SK-N-MC (cell line): ENCODE measurements at regions not wholly inside any gene's neighbourhood (a gene's known extent, or its start where the extent isn't known, plus 50 kb on each side); places are given as distances from the start of the nearest gene placed in this dataset.

ENCODE experiments used
- EZH2 ChIP-seq: fragments of 200-600 bp; sonication (generic); IDR thresholded peaks from one replicate; pipeline ENCODE4 v1.6.1; 2017; ENCODE audit warnings: antibody characterized with exemption
- FOXP2 ChIP-seq: optimal IDR thresholded peaks from 2 replicates; pipeline ENCODE3; 2011; ENCODE audit warnings: mild to moderate bottlenecking, moderate library complexity; ENCODE audit not compliant: insufficient read depth; ENCODE audit errors: extremely low read length, control extremely low read depth
- POLR2AphosphoS5 ChIP-seq: IDR thresholded peaks from 2 replicates; pipeline ENCODE4 v1.6.1; 2012; ENCODE audit warnings: mild to moderate bottlenecking, low read depth, low read length, borderline replicate concordance

DNA sequence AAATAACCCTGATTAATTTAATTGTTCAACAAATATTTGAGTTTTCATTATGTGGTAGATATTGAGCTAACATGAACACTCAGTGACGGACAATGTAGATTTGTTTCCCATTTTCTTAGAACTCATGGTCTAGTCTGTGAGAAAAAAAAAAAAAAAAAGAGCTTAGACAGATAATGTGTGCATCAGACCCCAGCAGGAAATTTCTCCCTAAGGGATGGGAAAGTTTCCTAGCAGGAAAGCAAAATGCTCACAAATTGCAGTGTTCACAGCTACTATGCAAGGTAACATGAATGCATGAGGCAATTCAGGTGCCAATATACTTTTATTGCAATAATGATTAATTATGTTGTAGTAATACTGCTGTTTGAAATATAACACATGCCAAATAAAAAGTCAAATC, 843.2 kb upstream of the SLIT2 start:
- TF ChIP-seq EZH2 (no peak), POLR2AphosphoS5 (no peak), FOXP2 (no peak)
